ENCODE measurements at regions not wholly inside any gene's neighbourhood (a gene's known extent, or its start where the extent isn't known, plus 50 kb on each side); places are given as distances from the start of the nearest gene placed in this dataset.

DNA sequence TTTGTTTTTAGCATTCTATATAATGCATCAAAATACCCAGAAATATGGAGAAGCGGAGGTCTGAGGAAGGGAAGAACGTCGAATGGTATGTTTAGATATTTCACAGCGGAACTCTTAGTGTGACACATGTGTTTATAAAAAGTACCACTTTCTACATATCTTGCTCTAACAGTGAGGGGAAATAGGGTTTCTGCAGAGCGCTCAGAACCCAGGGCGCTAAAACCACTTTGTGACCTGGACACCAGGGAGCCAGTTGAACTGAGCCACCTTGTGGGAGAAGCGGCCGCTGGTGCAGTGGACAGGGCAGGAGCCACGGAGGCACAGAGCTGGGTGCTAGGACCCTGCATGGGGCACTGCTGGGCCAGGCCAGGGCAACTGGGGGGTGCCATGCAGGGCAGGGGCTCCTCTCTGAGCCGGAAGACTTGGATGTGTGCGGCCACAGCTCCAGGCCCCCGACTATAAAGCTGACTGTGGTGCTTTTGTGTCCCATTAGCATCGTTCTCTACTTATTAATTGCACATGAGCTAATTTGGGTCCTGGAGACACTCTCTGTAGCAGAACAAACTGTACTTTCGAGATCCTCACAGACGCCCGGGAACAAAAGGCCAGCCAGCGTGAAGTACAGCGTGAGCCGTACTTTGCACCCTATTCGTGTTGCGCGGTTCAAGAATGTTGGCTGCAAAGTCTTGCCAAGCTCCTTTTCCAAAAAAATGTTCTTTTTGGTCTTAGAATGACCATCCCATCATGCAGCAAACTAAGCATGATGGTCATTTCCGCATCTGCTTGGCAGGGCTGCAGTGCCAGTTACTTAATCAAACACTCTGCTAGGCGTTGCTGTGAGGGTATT lies 151.9 kb upstream of the ALKAL2 start:
- Histone ChIP-seq H3K4me1 (no peaks in the 10 kb centered on the region), H3K9me3 (no peaks in the 10 kb centered on the region), H3K36me3 (ENCODE audit: insufficient read depth in 1 of 2, low read depth in 1 of 2) (no peaks in the 10 kb centered on the region), H3K27me3 (ENCODE audit: insufficient read depth in 3 of 3, low read length in 2 of 3) (peaks cover 0 to 6% (median 0%) of the 10 kb centered on the region in 3 donors), H3K4me3 (no peak overlapping the region), H3K27ac (no peak overlapping the region)
- TF ChIP-seq, protein P1, sequence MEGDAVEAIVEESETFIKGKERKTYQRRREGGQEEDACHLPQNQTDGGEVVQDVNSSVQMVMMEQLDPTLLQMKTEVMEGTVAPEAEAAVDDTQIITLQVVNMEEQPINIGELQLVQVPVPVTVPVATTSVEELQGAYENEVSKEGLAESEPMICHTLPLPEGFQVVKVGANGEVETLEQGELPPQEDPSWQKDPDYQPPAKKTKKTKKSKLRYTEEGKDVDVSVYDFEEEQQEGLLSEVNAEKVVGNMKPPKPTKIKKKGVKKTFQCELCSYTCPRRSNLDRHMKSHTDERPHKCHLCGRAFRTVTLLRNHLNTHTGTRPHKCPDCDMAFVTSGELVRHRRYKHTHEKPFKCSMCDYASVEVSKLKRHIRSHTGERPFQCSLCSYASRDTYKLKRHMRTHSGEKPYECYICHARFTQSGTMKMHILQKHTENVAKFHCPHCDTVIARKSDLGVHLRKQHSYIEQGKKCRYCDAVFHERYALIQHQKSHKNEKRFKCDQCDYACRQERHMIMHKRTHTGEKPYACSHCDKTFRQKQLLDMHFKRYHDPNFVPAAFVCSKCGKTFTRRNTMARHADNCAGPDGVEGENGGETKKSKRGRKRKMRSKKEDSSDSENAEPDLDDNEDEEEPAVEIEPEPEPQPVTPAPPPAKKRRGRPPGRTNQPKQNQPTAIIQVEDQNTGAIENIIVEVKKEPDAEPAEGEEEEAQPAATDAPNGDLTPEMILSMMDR (IDR thresholded peaks at IDR 0.05), result no peak
- no peak for DNase-seq
- 66 to 80% (median 77%) methylated on average over 24 of the region's 24 CpGs for WGBS, 3 donors
- intact Hi-C loops (cut with DNase I), result no loop called here
- ATAC-seq, result no peak

DNA sequence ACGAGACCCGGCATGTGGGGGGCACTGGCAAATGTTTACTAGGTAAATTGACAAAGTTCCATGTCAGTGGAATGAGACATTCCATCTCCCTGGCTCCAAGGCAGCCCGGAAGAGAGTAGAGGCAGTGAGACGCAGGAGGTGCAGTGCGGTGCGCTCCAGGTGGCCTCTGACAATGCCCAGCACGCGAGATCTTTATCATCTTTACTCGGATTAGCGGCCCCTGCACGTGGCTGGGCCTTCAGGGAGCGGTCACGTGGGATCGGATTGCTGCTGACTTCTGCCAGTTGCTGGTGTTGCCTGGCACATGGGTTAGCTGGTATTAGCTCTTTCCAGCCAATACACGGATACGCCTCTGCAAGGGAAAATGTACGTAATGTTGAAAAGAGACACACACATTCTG lies 151.2 kb upstream of the ALKAL2 start:
- no peak overlapping the region for H3K4me3 ChIP-seq
- H3K4me1 ChIP-seq, result no peaks in the 10 kb centered on the region
- no peak overlapping the region for H3K27ac ChIP-seq
- peaks cover 0 to 6% (median 0%) of the 10 kb centered on the region in 3 donors for H3K27me3 ChIP-seq (ENCODE audit: insufficient read depth in 3 of 3, low read length in 2 of 3)
- 35 to 50% (median 36%) methylated on average over 17 of the region's 17 CpGs for WGBS, 3 donors
- no peaks in the 10 kb centered on the region for H3K36me3 ChIP-seq (ENCODE audit: insufficient read depth in 1 of 2, low read depth in 1 of 2)
- H3K9me3 ChIP-seq, result no peaks in the 10 kb centered on the region
- intact Hi-C loops (cut with DNase I), result no loop called here
- DNase-seq (no peak), ATAC-seq (no peak)
- TF ChIP-seq, protein P1 (IDR thresholded peaks at IDR 0.05), result no peak

DNA sequence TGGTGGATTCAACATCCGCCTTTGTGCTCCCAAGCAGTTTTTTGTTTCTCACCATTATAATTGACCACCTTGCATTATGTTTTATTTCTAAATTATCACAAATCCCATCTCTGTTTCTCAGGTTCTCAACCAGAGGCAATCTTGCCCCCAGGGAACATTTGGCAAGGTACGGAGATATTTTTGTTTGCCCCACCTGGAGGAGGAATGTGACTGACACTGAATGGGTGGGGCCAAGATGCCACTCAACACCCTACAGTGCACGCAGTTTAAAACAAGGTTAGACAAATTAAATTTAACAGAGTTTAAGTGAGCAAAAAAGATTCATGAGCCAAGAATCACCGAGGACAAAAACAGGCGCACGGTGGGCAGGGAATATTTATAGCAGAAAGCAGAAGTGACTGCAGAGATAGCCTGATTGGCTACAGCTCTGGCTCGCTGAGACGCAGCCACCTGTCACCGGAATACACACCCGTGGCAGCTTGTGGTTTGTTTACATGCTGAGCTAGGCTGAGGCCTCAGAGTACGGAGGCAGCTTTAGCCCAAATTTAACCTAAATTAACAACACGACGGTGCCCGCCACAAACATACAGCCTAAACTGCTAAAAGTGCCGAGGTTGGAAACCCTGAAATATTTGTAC lies 150.0 kb upstream of the ALKAL2 start:
- 31 to 38% (median 33%) methylated on average over 15 of the region's 15 CpGs for WGBS, 3 donors
- Histone ChIP-seq H3K27ac (no peak overlapping the region), H3K27me3 (ENCODE audit: insufficient read depth in 3 of 3, low read length in 2 of 3) (peaks cover 0 to 6% (median 0%) of the 10 kb centered on the region in 3 donors), H3K4me1 (no peaks in the 10 kb centered on the region), H3K4me3 (no peak overlapping the region), H3K36me3 (ENCODE audit: insufficient read depth in 1 of 2, low read depth in 1 of 2) (no peaks in the 10 kb centered on the region), H3K9me3 (no peaks in the 10 kb centered on the region)
- TF ChIP-seq, protein P1 (IDR thresholded peaks at IDR 0.05), result no peak
- no peak for ATAC-seq
- intact Hi-C loops (cut with DNase I), result no loop called here
- no peak for DNase-seq

DNA sequence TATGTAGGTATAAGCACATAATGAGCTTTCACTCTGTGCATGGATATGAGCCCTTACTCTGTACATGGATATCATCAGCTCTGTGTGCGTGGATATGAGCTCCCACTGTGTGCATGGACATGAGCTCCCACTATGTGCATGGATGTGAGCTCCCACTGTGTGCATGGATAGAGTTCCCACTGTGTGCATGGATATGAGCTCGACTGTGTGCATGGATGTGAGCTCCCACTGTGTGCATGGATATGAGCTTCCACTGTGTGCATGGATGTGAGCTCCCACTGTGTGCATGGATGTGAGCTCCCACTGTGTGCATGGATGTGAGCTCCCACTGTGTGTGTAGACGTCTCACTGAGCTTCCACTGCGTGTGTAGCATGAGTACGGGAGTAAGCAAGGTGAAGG lies 149.3 kb upstream of the ALKAL2 start:
- Histone ChIP-seq H3K36me3 (ENCODE audit: insufficient read depth in 1 of 2, low read depth in 1 of 2) (no peaks in the 10 kb centered on the region), H3K27me3 (ENCODE audit: insufficient read depth in 3 of 3, low read length in 2 of 3) (peaks cover 0 to 6% (median 0%) of the 10 kb centered on the region in 3 donors), H3K4me3 (no peak overlapping the region), H3K27ac (no peak overlapping the region), H3K4me1 (no peaks in the 10 kb centered on the region), H3K9me3 (no peaks in the 10 kb centered on the region)
- ATAC-seq (no peak), DNase-seq (no peak)
- WGBS, 3 donors, result 77 to 82% (median 82%) methylated on average over 5 of the region's 5 CpGs
- TF ChIP-seq, protein P1 (IDR thresholded peaks at IDR 0.05), result no peak
- intact Hi-C loops (cut with DNase I), result no loop called here
